SKM-1 treated with dmso at 0.1 percent for 144 hours (cell line): ENCODE measurements at regions not wholly inside any gene's neighbourhood (a gene's known extent, or its start where the extent isn't known, plus 50 kb on each side); places are given as distances from the start of the nearest gene placed in this dataset.

Experiments used
- DNase-seq: peaks from one replicate; lab custom pipeline; 2025; ENCODE audit not compliant: unreplicated experiment; lab: John Stamatoyannopoulos, UW

GRCh38 chr1:201741763-201742342, 87.1 kb upstream of the IPO9 start:
- no peak for DNase-seq

- no peak for DNase-seq
Measured at GRCh38 chr1:201742476-201742875, 86.5 kb upstream of the IPO9 start.

DNA sequence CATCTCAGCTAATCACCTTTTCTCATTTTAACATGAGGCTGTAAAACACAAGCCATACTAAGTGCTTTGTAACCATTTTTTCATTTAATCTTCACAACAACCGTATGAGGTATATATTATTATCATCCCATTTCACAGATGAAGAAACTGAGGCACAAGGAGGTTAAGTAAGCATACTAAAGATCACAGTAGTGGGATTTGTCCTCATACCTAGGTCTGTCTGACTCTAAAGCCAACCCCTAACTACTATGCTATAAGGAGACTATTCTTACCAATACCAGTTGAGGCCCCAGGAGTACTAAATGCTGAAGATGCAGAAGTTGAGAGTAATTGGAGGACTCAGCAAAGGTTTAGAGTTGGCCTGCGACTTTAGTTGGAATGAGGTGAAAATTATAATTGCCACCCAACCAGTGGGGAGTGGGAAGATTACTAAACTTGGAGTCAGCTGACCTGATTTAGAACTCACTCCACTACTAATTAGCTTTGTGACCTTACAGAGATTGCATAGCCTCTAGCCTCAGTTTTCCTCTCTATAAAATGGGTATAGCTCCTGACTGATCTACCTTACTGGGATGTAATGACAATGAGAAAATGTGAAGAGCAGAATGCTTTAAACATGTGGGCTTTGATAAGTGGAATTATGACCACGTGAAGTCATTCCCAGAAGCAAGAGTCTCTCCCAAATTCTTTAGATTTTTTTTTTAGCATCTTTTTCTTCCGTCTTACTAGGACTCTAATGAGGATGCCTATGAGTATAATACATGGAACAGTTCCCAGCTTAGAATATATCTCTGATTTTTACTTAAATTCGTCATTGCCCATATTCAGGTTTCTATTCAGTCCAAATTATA, 85.8 kb upstream of the IPO9 start:
- DNase-seq: no peak

DNA sequence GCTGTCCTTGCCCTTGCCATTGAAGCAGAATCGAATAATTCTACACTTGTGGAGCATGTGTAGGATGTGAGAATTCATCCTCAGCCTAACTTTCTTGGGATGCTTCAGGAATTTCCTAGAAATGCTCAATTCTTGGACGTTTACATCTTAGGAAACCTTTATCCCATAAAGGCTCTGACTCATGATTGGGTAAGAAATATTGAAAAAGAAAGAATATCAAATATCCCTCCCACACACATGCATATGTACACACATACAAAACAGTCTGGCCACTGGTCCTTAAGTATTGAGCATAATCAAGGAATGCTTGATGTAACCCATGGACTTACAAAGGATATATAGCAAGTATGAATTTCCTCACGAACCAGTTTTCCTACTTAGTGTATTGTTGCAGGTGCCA, 83.9 kb upstream of the IPO9 start:
- no peak for DNase-seq

DNA sequence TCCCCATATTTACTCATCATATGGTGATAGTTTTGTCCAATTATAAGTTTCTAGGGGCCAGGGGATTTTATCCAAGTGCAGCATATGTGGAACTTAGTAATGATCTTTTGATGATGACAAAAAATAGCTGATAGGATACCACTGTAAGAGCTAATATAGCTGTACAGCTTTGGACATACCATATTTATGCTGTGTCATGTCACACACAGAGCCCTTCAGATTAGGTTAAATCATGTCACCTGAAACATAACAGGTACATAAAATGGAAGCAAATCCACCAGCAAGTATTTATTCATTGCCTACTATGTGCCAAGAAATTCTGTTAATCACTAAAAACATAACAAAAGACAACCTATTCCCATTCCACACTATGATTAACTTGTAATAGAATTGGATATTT, 82.8 kb upstream of the IPO9 start:
- no peak for DNase-seq

GRCh38 chr1:201747261-201747660, 81.7 kb upstream of the IPO9 start:
- DNase-seq: no peak

DNA sequence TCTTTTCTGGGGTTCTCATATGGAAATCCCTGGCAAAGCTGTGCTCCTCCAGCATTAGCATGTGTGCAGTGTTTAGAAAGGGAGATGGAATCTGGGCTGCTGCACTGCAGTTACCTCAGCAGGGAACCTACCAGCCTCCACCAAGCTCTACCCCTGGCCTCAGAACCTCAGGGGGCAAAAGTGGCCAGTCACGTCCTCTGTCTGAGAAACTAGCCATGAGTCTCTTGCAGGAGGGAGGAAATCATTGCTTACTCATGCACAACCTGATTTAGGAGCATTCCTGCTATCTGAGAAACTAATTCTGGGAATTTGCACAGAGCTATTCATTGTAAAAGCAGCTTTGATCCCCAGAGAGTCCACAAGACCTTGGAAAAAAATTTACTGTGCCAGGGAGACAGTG, 80.6 kb upstream of the IPO9 start:
- DNase-seq: no peak

GRCh38 chr1:201749059-201749690, 79.8 kb upstream of the IPO9 start:
- DNase-seq: no peak

GRCh38 chr1:201750120-201750519, 78.8 kb upstream of the IPO9 start:
- no peak for DNase-seq

DNA sequence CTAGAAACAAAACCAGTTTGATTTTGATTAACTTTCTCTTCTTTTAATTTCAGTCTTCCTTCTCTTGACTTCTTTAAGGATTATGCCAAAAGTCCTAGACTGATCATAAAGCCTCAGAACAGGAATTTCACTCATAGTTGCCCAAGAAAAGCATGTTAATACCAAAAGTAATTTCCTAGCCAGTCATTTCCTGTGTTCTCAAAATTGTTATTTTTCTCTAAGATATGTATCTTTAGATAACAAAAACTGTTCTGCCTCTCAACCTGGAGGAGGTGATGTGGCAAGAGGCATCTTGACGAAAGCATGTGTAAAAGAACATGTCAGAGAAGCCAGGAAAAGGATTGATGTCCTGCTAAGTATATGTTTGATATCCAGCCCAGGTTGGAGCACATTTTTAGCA, 78.0 kb upstream of the IPO9 start:
- no peak for DNase-seq

GRCh38 chr1:201751872-201752271, 77.1 kb upstream of the IPO9 start:
- no peak for DNase-seq

DNA sequence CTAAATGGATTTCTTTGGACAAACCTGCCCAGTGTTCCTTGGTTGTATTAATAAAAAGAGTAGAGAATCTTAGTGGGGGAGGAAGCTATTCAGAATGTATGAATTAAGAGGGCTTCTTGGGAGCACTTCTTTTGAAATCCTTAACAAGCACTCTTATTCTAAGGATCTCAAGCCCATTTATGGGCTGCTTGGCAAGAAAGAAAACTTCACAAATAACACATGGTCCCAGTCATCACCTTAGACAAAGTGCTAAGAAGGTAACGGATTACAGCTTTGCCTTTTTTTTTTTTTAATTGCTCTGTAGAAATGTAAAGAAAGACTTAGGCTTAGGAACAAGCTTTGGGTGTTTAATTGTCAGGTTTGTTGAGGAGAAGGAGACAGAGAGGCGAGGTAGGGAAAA, 76.6 kb upstream of the IPO9 start:
- no peak for DNase-seq

GRCh38 chr1:201753492-201753891, 75.5 kb upstream of the IPO9 start:
- no peak for DNase-seq

DNA sequence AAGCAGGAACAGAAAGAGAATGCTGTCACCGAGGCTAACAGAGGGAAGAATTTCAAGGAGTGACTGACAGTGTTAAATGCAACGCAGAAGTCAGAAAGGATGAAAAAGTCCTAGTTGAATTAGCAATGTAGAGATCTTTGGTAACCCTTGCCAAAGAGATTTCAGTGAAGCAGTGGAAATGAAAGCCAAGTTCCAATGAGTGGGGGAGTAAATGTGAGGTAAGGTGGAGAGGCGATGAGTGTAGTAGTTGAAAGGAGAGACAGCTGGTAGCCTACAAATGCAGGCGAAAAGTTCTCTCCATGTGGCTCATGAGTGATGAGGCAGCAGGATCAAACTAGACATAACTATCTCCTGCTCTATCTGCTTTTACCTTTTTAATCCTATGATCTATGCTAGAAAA, 74.6 kb upstream of the IPO9 start:
- no peak for DNase-seq

DNA sequence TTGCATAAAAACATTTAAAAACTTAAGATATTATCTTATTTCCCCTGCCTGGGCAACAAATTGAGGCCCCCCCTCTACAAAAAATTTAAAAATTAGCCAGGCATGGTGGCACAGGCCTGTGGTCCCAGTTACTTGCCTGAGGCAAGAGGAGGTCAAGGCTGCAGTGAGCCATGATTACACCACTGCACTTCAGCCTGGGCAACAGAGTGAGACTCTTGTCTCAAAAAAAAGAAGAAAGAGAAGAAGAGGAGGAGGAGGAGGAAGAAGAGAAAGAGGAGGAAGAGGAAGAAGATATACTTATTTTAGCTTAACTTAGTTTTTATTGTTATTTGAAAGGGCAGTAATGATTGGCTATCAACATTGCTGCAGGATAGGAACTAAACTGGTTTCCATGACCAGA, 73.8 kb upstream of the IPO9 start:
- DNase-seq: no peak

DNA sequence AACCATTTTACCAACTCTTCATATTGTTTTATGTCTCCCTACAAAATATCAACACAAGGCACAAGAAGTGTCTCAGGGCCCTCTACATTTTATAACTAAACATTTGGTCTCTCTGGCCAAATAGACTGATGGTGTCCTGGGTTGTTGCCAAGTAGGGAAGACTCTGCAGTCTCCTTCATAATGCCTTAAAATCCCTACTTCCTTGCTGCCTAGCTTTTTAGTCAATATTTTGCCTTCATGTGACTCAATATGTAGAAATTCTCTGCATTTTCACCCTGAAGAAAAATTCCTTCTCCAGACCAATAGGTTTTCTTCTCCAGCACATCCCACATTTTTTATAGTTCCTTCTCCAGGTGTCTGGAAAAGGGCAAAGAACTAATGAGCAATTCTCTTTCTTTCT, 72.6 kb upstream of the IPO9 start:
- DNase-seq: no peak

DNA sequence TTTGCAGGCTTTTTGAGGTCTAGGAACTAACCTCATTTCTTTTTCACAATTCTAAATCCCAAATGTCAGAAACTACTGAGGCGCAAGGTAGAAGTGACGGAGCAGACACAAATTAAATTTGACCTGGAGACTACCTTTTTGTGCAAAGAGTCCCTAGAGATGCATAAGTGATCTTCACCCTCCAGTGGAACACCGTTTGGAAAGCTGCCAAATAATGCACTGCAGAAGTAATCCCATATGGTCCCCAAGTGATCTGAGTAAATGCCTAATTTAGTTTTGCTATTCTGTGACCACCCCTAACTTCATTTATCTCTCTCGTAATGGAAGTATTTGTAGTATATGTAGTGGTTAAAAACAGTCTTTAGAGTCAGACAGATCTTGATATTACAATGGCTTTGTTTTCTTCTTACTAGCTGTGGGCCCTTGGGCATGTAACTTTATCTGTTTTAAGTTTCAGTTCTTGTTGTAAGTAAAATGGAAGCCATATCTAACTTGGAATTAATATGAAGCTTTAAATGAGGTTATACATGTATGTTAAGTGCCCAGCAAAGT, 70.4 kb upstream of the IPO9 start:
- DNase-seq: no peak

DNA sequence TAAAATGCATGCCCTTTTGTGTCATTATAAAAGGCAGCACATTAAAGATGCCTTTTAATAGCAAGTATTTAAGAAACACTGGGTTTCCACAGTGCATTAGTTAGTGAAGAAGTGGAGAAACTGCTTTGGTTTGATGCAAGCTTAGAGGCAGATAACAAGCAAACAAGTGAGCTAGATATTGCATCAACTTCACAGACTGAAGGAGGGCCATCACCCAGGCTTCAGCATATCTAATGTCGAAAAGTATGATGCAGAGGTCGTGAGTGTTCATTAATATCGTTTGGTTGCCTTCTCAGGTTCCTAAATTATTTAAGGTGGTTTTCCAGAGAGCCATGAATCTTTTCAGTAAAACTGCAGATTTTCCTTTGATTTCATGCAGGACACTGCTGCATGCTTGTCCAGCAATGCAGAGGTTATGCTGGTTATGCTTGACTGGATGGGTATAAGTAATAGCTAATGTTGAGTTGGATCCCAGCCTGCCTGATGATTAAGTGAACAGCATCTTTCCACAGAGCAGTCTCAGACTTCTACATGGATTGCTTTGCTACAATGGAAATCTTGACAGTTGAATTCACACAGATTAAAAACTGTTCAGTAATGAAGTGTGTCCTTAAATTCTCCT, 69.7 kb upstream of the IPO9 start:
- no peak for DNase-seq

GRCh38 chr1:201760516-201760915, 68.4 kb upstream of the IPO9 start:
- DNase-seq: no peak

- DNase-seq: no peak
Measured at GRCh38 chr1:201761178-201761577, 67.8 kb upstream of the IPO9 start.

- no peak for DNase-seq
Measured at GRCh38 chr1:201761871-201762270, 67.1 kb upstream of the IPO9 start.

DNA sequence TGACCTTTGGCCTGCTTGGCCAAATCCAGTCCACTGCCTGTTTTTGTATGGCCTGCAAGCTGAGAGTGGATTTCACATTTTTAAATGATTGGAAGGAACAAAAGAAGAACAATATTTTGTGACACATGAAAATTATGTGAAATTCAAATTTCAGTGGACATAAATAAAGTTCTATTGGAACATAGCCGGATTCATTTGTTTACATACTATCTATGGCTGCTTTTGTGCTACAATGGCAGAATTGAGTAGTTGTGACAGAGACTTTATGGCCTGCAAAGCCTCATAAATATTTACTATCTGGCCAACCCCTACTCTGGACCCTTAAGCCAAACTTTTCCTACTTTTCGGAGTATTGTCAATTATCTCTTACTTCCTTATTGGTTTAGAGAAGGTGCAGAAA, 66.6 kb upstream of the IPO9 start:
- DNase-seq: no peak
